ENCODE measurements at regions not wholly inside any gene's neighbourhood (a gene's known extent, or its start where the extent isn't known, plus 50 kb on each side); places are given as distances from the start of the nearest gene placed in this dataset.

DNA sequence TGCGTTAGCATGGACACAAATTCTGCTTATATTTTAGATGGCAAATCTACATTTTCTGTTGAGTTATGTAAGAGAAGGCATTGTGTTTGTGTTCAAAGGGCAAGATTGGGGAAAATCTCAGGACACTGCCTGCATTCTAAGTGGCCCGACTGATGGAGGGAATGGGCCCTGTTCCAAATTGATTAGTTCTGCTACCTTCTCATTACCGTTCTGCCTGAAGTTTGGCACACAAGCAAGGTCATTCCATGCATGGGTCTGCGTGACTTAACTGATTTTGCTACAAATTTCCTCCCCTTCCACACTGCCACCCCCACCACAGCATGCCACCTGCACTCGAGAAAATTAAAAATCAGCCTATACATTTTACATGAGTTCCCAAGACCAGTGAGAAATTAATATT is 409.9 kb downstream of the BRINP1 start:
- ATAC-seq (no peak), DNase-seq (no peak)
- no peak overlapping the region for H3K27ac ChIP-seq
- WGBS, 4 donors = 61 to 76% (median 70%) methylated on average over 5 of the region's 5 CpGs
- no peak overlapping the region for H3K4me3 ChIP-seq
- TF ChIP-seq POLR2A (IDR thresholded peaks at IDR 0.05) = no peak
- TF ChIP-seq, protein P1, sequence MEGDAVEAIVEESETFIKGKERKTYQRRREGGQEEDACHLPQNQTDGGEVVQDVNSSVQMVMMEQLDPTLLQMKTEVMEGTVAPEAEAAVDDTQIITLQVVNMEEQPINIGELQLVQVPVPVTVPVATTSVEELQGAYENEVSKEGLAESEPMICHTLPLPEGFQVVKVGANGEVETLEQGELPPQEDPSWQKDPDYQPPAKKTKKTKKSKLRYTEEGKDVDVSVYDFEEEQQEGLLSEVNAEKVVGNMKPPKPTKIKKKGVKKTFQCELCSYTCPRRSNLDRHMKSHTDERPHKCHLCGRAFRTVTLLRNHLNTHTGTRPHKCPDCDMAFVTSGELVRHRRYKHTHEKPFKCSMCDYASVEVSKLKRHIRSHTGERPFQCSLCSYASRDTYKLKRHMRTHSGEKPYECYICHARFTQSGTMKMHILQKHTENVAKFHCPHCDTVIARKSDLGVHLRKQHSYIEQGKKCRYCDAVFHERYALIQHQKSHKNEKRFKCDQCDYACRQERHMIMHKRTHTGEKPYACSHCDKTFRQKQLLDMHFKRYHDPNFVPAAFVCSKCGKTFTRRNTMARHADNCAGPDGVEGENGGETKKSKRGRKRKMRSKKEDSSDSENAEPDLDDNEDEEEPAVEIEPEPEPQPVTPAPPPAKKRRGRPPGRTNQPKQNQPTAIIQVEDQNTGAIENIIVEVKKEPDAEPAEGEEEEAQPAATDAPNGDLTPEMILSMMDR (IDR thresholded peaks at IDR 0.05) = no peak
- intact Hi-C loops (cut with DNase I) = loop anchor here in 1 of 10 donors (10.0 kb wide), 1 partner anchor 55 kb away; no protein-coding TSS in a partner anchor
- peaks cover 0 to 13% (median 0%) of the 10 kb centered on the region in 12 donors for H3K4me1 ChIP-seq
- no peaks in the 10 kb centered on the region for H3K36me3 ChIP-seq
- H3K9me3 ChIP-seq = no peaks in the 10 kb centered on the region
- no peaks in the 10 kb centered on the region for H3K27me3 ChIP-seq

DNA sequence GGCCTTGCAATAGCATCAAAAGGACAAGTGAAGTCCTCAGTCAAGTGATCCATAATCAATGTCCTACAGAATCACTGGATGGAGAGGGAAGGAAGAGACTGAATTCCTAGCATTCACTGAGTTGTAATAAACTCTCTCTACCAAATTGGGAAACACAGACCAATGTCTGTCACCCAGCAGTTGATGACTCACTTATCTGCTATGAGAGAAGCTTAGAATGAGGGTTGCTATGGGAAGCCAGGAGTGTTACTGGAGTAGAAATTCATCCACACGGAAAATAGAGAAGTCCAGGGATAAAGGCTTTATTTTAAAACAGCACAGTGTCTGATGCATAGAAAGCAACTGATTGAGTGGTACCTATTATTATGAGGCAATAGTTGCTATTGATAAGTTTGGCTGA is 407.4 kb downstream of the BRINP1 start:
- WGBS, 4 donors = 0 to 18% (median 12%) methylated on average over 1 of the region's 1 CpG
- Histone ChIP-seq H3K4me1 (peaks cover 0 to 13% (median 0%) of the 10 kb centered on the region in 12 donors), H3K27me3 (no peaks in the 10 kb centered on the region), H3K9me3 (no peaks in the 10 kb centered on the region), H3K36me3 (no peaks in the 10 kb centered on the region), H3K4me3 (no peak overlapping the region), H3K27ac (peak overlapping the region in 5 of 12 donors; percentile 2 to 44 (median 34))
- no peak for DNase-seq
- no peak for TF ChIP-seq POLR2A (IDR thresholded peaks at IDR 0.05)
- TF ChIP-seq, protein P1 (IDR thresholded peaks at IDR 0.05) = no peak
- ATAC-seq = peak; percentile 64 to 91 (median 82)
- intact Hi-C loops (cut with DNase I) = no loop called here

DNA sequence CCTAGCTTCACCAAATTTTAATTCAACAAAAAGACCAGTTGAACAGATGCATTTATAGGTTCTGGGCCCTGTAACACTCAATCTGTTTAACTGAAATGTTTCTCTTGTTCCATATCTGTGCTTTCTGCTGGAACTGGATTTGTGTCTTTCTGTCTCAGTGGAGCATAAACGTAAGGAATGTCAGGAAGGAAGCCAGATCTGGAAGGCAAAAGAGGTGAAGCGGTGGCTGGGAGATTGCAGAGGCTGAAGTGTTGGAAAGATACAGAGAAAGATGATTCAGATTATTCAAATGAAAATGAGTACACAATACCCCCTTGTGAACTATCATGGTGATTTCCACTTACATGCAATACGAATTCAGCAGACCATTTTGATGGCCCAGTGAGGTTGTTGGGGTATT is 406.8 kb downstream of the BRINP1 start:
- DNase-seq (no peak), ATAC-seq (no peak)
- Histone ChIP-seq H3K36me3 (no peaks in the 10 kb centered on the region), H3K27me3 (no peaks in the 10 kb centered on the region), H3K9me3 (no peaks in the 10 kb centered on the region), H3K27ac (peak overlapping the region in 5 of 12 donors; percentile 2 to 44 (median 34)), H3K4me3 (no peak overlapping the region), H3K4me1 (peaks cover 0 to 13% (median 0%) of the 10 kb centered on the region in 12 donors)
- 25 to 40% (median 30%) methylated on average over 3 of the region's 3 CpGs for WGBS, 4 donors
- no peak for TF ChIP-seq POLR2A (IDR thresholded peaks at IDR 0.05)
- TF ChIP-seq, protein P1 (IDR thresholded peaks at IDR 0.05) = no peak
- intact Hi-C loops (cut with DNase I) = no loop called here

DNA sequence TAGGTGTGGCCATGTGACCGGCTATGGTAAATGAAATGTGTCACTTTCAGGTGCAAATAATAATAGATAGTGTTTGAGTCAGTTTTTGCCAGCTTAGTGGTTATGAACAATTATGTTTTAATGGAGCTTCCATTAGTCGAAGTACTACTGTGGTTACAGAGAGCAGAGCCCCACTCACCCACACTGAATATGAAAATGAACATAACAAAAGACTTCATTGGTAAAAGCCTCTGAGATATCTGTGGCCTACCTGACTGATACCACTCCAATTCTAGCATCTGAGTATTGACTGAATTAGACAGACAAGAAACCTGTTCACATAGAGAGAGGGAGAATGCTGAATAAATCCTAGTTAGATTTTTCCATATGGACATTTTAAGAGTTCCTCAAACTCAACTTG is 405.6 kb downstream of the BRINP1 start:
- H3K9me3 ChIP-seq = no peaks in the 10 kb centered on the region
- ATAC-seq (no peak), DNase-seq (no peak)
- no peak overlapping the region for H3K4me3 ChIP-seq
- H3K36me3 ChIP-seq = no peaks in the 10 kb centered on the region
- 85 to 93% (median 92%) methylated on average over 2 of the region's 2 CpGs for WGBS, 4 donors
- H3K4me1 ChIP-seq = peaks cover 0 to 13% (median 0%) of the 10 kb centered on the region in 12 donors
- no peaks in the 10 kb centered on the region for H3K27me3 ChIP-seq
- TF ChIP-seq, protein P1 (IDR thresholded peaks at IDR 0.05) = no peak
- no peak for TF ChIP-seq POLR2A (IDR thresholded peaks at IDR 0.05)
- intact Hi-C loops (cut with DNase I) = no loop called here
- H3K27ac ChIP-seq = no peak overlapping the region
